Activated CD4-positive, alpha-beta T cell treated with anti-CD3 and anti-CD28 coated beads, Interleukin-2, amount 10 ng/mL, durations not matched to agents 7 days and 5 days (primary cell): ENCODE measurements at regions not wholly inside any gene's neighbourhood (a gene's known extent, or its start where the extent isn't known, plus 50 kb on each side); places are given as distances from the start of the nearest gene placed in this dataset.

Experiments used
- CTCF ChIA-PET: fragments of 350-600 bp; sonication (Branson Sonifier 250); formaldehyde crosslinking; loops from one replicate; lab custom pipeline; 2021; ENCODE audit warnings: antibody characterized with exemption; lab: Charles Lee
- POLR2A ChIA-PET: fragments of 350-600 bp; sonication (Branson Sonifier 250); formaldehyde crosslinking; loops from one replicate; lab custom pipeline; 2021; ENCODE audit warnings: antibody characterized with exemption; lab: Charles Lee
- DNase-seq: peaks from one replicate; pipeline ENCODE4 v3.0.0-alpha.2; 2020
- H3K27ac Mint-ChIP-seq: one replicate; pipeline ENCODE4 v1.8.0; 2021; ENCODE audit warnings: mild to moderate bottlenecking, moderate library complexity, mixed read lengths
- H3K27me3 Mint-ChIP-seq: one replicate; pipeline ENCODE4 v1.8.0; 2021; ENCODE audit warnings: mixed read lengths
- H3K36me3 Mint-ChIP-seq: one replicate; pipeline ENCODE4 v1.8.0; 2021; ENCODE audit warnings: low read depth, mixed read lengths
- H3K4me1 Mint-ChIP-seq: one replicate; pipeline ENCODE4 v1.8.0; 2021; ENCODE audit warnings: mixed read lengths
- H3K4me3 Mint-ChIP-seq: one replicate; pipeline ENCODE4 v1.8.0; 2021; ENCODE audit warnings: mild to moderate bottlenecking, moderate library complexity, mixed read lengths
- H3K9me3 Mint-ChIP-seq: one replicate; pipeline ENCODE4 v1.8.0; 2021; ENCODE audit warnings: mixed read lengths

GRCh38 chrX:39875834-39876628, 221.7 kb downstream of the BCOR start:
- ChIA-PET CTCF (no interaction called here), POLR2A (no interaction called here)
- no peak for DNase-seq
- H3K36me3 Mint-ChIP-seq, result no peaks in the 10 kb centered on the region
- H3K4me1 Mint-ChIP-seq, result peaks cover 25% of the 10 kb centered on the region
- peak overlapping the region; percentile 31 for H3K27ac Mint-ChIP-seq
- no peaks in the 10 kb centered on the region for H3K9me3 Mint-ChIP-seq
- H3K27me3 Mint-ChIP-seq, result no peaks in the 10 kb centered on the region
- no peak overlapping the region for H3K4me3 Mint-ChIP-seq

DNA sequence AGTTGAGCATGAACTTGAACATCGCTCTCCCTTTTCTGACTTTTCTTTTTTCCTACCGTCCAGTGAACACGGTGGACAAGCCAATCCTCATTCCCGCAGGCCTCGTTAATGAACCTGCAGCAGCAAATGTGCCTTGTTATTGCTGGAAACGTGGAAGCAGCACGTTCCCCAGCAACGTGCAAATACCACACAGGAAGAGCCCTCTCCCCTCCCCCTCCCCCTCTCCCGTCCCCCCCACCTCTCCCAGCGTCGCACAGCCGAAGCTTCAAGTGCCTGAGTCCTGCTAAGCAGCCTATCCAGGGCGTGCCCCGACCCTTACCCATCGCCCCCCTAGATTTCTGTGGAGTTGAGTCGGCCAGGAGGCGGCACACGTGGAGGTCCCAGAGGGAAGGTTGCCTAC, 219.9 kb downstream of the BCOR start:
- Mint-ChIP-seq H3K36me3 (no peaks in the 10 kb centered on the region), H3K4me3 (no peak overlapping the region), H3K27ac (no peak overlapping the region), H3K4me1 (peaks cover 19% of the 10 kb centered on the region), H3K9me3 (peaks cover 2% of the 10 kb centered on the region), H3K27me3 (peaks cover 2% of the 10 kb centered on the region)
- CTCF ChIA-PET, result no interaction called here
- POLR2A ChIA-PET, result no interaction called here
- no peak for DNase-seq

GRCh38 chrX:39883666-39884065, 214.1 kb downstream of the BCOR start:
- DNase-seq, result peak; percentile 6
- Mint-ChIP-seq H3K36me3 (peaks cover 8% of the 10 kb centered on the region), H3K27me3 (peaks cover 7% of the 10 kb centered on the region), H3K27ac (peak overlapping the region; percentile 57), H3K4me3 (no peak overlapping the region), H3K9me3 (peaks cover 11% of the 10 kb centered on the region), H3K4me1 (peaks cover 18% of the 10 kb centered on the region)
- CTCF ChIA-PET, result interaction anchor here (0.6 to 1.3 kb wide), 5 partner anchors 10 to 286 kb away, joined by 3 to 7 read pairs (median 4); no protein-coding TSS in a partner anchor
- POLR2A ChIA-PET, result interaction anchor here (0.7 kb wide), 1 partner anchor 28 kb away, joined by 4 read pairs; no protein-coding TSS in a partner anchor

GRCh38 chrX:39886282-39886681, 211.5 kb downstream of the BCOR start:
- POLR2A ChIA-PET, result no interaction called here
- H3K27ac Mint-ChIP-seq, result no peak overlapping the region
- H3K9me3 Mint-ChIP-seq, result peaks cover 11% of the 10 kb centered on the region
- CTCF ChIA-PET, result interaction anchor here (1.4 to 2.3 kb wide), 2 partner anchors 11 to 16 kb away, joined by 4 to 6 read pairs; no protein-coding TSS in a partner anchor
- H3K4me1 Mint-ChIP-seq, result peaks cover 20% of the 10 kb centered on the region
- H3K4me3 Mint-ChIP-seq, result no peak overlapping the region
- peaks cover 8% of the 10 kb centered on the region for H3K36me3 Mint-ChIP-seq
- peaks cover 7% of the 10 kb centered on the region for H3K27me3 Mint-ChIP-seq
- DNase-seq, result no peak

- Mint-ChIP-seq H3K27ac (no peak overlapping the region), H3K9me3 (peaks cover 11% of the 10 kb centered on the region), H3K36me3 (peaks cover 13% of the 10 kb centered on the region), H3K4me3 (no peak overlapping the region), H3K4me1 (peaks cover 24% of the 10 kb centered on the region), H3K27me3 (peaks cover 6% of the 10 kb centered on the region)
- ChIA-PET CTCF (no interaction called here), POLR2A (no interaction called here)
- no peak for DNase-seq
These were observed 209.0 kb downstream of the BCOR start for GRCh38 chrX:39888730-39889129.

GRCh38 chrX:39889704-39890103, 208.1 kb downstream of the BCOR start:
- CTCF ChIA-PET, result interaction anchor here (0.6 to 1.3 kb wide), 2 partner anchors 14 to 42 kb away, joined by 3 read pairs; no protein-coding TSS in a partner anchor
- H3K27ac Mint-ChIP-seq, result no peak overlapping the region
- H3K36me3 Mint-ChIP-seq, result peaks cover 8% of the 10 kb centered on the region
- peaks cover 17% of the 10 kb centered on the region for H3K4me1 Mint-ChIP-seq
- H3K4me3 Mint-ChIP-seq, result no peak overlapping the region
- H3K27me3 Mint-ChIP-seq, result peaks cover 6% of the 10 kb centered on the region
- POLR2A ChIA-PET, result no interaction called here
- H3K9me3 Mint-ChIP-seq, result peaks cover 4% of the 10 kb centered on the region
- DNase-seq, result no peak

DNA sequence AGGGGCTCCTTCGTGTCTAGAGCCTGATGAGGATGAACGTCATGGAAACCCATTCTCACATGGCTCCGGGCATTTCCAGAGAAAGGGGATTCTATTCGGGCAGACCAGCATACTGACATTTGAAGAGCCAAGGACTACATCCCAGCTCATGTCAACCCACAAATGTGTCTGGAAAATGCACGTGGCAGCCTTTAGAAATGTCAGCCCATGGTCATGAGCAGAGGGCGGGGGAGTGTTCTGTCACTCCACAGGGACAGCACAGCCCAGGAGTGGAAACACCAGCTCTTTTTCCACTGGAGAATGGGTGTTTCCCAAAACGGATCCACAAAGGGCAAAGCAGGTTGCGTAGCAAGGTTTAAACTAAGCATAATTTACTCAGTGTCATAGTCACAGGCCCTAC, 207.0 kb downstream of the BCOR start:
- Mint-ChIP-seq H3K9me3 (peaks cover 4% of the 10 kb centered on the region), H3K27me3 (peaks cover 6% of the 10 kb centered on the region), H3K4me1 (peaks cover 17% of the 10 kb centered on the region), H3K4me3 (no peak overlapping the region), H3K27ac (no peak overlapping the region), H3K36me3 (peaks cover 8% of the 10 kb centered on the region)
- ChIA-PET CTCF (interaction anchor here (1.3 to 1.5 kb wide), 2 partner anchors 13 to 30 kb away, joined by 3 read pairs; no protein-coding TSS in a partner anchor), POLR2A (no interaction called here)
- DNase-seq, result no peak

GRCh38 chrX:39891781-39892180, 206.0 kb downstream of the BCOR start:
- Mint-ChIP-seq H3K36me3 (peaks cover 8% of the 10 kb centered on the region), H3K4me3 (no peak overlapping the region), H3K27me3 (peaks cover 6% of the 10 kb centered on the region), H3K9me3 (peaks cover 4% of the 10 kb centered on the region), H3K4me1 (peaks cover 17% of the 10 kb centered on the region), H3K27ac (peak overlapping the region; percentile 90)
- peak; percentile 26 for DNase-seq
- ChIA-PET POLR2A (no interaction called here), CTCF (interaction anchor here (1.5 kb wide), 1 partner anchor 29 kb away, joined by 3 read pairs; no protein-coding TSS in a partner anchor)

- H3K4me1 Mint-ChIP-seq, result peaks cover 14% of the 10 kb centered on the region
- peak overlapping the region; percentile 31 for H3K27ac Mint-ChIP-seq
- H3K9me3 Mint-ChIP-seq, result peaks cover 4% of the 10 kb centered on the region
- POLR2A ChIA-PET, result no interaction called here
- peaks cover 8% of the 10 kb centered on the region for H3K36me3 Mint-ChIP-seq
- CTCF ChIA-PET, result interaction anchor here (1.4 kb wide), 1 partner anchor 10 kb away, joined by 7 read pairs; no protein-coding TSS in a partner anchor
- DNase-seq, result no peak
- H3K4me3 Mint-ChIP-seq, result no peak overlapping the region
- H3K27me3 Mint-ChIP-seq, result no peaks in the 10 kb centered on the region
These were observed 204.1 kb downstream of the BCOR start for GRCh38 chrX:39893417-39894338.

GRCh38 chrX:39894683-39895082, 203.1 kb downstream of the BCOR start:
- H3K36me3 Mint-ChIP-seq, result peaks cover 8% of the 10 kb centered on the region
- H3K9me3 Mint-ChIP-seq, result peaks cover 4% of the 10 kb centered on the region
- peaks cover 13% of the 10 kb centered on the region for H3K4me1 Mint-ChIP-seq
- DNase-seq, result no peak
- CTCF ChIA-PET, result no interaction called here
- POLR2A ChIA-PET, result no interaction called here
- H3K4me3 Mint-ChIP-seq, result no peak overlapping the region
- no peaks in the 10 kb centered on the region for H3K27me3 Mint-ChIP-seq
- no peak overlapping the region for H3K27ac Mint-ChIP-seq

DNA sequence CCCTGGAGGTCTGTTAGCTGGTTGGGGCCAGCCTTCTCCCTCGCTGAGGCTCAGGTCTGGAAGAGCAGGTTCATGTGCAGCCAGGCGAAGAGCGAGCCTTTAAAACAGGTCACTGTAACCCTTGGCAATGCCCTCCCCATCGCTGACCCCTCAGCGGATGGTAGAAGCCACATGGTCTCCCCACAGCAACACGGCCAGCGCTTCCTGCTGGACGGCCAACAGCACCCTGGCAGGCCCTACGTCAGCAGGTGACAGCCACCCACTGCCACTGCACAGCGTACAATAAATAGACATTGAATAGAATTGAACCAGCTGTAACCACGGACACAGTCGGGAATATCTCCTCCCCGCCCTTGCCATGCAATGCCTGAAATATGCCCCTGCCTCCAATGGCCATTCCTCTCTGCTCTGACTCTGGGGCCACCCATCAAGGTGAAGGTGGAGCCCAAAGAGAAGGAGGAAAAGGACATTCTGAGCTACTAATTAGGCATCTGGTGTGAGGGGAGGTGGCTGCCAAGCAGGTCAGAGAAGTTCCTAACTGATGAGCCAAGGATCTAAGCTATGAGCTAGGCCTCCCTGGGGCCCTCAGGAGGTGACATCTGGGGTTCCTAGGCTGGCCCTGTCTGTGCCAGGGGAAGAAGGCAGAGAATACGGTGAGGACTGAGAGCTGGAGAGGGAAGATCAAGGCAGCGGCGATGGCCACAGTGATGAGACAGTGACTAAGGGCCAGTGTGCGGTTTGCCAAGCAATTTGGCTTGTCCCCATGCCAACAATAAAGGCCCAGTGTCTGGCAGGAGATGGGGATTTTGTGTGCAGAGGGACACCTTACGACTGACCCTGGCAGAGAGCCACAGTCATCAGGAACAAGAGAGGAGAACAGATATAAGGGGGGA, 202.3 kb downstream of the BCOR start:
- no peaks in the 10 kb centered on the region for H3K27me3 Mint-ChIP-seq
- ChIA-PET POLR2A (interaction anchor here (0.6 kb wide), 1 partner anchor 11 kb away, joined by 4 read pairs; no protein-coding TSS in a partner anchor), CTCF (interaction anchor here (0.6 to 0.8 kb wide), 2 partner anchors 14 to 151 kb away, joined by 3 read pairs; no protein-coding TSS in a partner anchor)
- peaks cover 13% of the 10 kb centered on the region for H3K4me1 Mint-ChIP-seq
- peaks cover 8% of the 10 kb centered on the region for H3K36me3 Mint-ChIP-seq
- no peak for DNase-seq
- H3K9me3 Mint-ChIP-seq, result peaks cover 4% of the 10 kb centered on the region
- H3K4me3 Mint-ChIP-seq, result no peak overlapping the region
- peak overlapping the region; percentile 55 for H3K27ac Mint-ChIP-seq
